ENCODE measurements at regions not wholly inside any gene's neighbourhood (a gene's known extent, or its start where the extent isn't known, plus 50 kb on each side); places are given as distances from the start of the nearest gene placed in this dataset.

GRCh38 chr12:124503305-124503704 lies 64.1 kb downstream of the NCOR2 start:
- no peak for DNase-seq

DNA sequence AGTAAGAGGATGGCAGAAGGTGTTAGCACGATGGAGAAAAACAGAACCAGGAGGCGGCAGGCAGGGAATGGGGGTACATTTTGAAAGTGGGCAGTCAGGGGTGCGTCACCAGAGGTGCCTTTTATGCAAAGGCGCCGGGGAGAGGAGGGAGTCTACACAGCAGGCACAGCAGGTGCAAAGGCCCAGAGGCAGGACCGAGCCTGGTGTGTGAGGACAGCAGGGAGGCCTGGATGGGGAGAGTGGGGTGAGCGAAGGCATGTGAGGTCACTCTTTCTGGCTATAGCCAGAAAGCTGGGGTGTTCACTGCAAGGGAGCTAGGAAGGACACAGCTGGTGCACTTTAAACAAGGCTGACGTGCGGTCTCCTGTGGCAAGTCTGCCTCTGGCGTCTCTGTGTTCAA lies 65.0 kb downstream of the NCOR2 start:
- no peak for DNase-seq

DNA sequence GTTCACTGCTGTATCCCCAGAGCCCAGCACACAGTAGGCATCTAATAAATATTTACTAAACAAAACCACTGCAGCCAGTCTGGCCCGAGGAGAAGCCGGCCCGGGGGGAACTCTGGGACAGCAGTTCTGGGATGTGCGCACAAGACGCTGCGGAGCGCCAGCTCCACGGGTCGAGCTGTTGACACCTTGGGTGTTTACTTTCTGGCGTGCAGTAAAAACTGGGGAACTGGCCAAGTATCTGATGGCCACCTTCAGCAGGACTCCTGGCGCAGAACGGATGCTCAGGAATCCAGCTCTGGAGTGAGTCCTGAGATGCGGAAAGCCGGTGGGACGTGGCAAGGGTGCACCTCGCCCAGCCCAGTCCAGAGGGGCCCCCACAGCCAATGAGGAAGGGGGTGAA lies 65.6 kb downstream of the NCOR2 start:
- no peak for DNase-seq

DNA sequence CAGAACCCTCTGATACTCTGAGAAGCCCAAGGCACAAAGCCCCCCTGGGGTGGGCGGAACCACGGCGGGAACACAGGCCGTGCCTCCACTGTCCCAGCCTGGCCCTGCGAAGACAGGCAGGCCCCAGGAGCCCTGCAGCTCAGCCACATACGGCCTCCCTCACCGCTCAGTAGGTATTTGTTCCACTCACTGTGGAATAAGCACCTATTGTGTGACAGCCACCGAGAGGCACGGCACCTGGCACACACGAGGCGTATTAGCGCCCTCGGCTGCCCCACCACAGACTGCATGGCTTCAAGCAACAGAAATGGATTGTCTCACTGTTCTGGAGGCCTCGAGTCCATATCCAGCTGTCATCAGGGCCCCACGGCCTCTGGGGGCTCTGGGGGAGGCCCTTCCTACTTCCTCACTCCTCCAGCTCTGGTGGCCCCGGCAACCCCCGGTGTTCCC lies 66.3 kb downstream of the NCOR2 start:
- DNase-seq, result no peak

- no peak for DNase-seq
Observed at GRCh38 chr12:124499898-124500244, 67.5 kb downstream of the NCOR2 start.

DNA sequence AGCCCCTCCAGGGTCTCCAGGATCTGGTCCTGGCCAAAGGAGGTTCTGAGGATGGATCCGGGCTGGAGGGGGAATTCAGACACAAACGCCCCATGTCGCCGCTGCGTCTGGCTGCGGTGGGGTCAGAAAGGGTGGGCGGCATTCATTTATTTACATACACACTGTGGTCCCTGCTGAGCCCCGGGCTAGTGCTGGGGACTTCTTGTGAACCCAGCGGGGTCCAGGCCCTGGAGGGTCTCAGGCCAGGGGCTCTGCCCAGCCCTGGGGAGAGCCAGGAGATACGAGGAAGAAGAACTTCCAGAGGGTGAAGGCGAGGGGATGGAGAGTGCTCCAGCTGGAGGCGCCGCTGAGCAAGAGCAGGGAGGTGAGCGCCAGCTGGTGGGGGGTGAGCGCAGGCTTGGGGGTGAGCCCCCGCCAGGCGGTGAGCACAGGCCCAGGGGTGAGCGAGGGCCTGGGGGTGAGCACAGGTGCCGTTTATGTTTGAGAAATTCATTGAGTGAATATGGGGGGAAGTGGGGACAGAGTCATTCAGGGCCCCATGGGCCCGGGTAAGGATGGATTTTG lies 68.1 kb downstream of the NCOR2 start:
- no peak for DNase-seq

DNA sequence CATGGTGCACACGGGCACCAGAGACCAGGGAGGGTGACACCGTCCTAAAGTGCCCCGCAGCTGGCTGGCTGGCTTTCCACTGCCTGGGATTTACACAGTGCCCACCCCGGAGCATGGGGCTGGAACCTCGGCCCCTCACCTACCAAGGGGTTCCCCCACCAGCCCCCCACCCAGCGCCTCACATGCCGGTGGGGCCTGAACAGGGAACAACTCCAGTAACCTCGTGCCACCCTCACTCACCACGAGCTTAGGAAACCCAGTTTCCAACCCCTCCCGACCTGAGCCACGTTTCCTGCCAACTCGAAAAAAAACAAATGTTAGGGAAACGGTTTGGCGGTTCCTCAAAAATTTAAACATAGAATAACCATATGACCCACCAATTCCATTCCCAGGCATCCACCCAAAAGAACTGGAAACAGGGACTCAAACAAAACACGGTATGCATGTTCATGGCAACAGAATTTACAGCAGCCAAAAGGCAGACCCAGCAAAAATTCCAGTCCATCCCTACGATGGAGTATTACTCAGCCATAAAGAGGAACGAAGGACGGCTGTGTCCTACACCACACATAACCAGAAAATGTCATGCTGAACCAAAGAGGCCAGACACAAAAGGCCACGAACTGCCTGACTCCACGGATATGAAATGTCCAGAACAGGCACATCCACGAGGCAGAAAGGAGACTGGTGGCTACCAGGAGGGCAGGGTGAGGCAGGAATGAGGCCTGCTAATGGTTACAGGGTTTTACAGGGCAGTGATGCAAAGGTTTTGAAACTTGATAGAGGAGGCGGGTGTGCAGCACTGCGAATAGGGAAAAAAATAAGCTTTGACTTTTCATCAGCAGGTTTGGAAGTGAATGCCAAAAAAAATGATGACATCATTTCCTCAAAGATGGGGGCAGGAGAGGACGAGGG lies 68.9 kb downstream of the NCOR2 start:
- DNase-seq, result no peak

DNA sequence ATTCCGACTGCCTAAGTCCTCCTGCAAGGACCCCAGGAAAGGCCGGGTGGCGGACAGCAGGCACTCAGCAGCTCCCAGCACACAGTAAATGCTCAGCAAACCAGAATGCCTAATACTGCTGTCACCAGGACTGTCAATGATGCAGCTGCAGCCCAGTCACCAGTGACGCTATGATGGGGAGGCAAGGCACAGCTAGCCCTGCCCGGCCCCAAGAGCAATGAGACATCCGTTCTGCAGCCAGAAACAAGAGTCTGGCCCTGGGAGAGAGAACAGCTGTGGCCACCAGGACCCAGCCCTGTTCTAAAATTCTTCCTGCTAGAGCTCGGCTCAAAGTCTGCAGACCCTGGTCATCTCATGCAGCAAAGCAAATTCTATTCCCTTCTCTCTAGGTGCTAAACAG lies 69.8 kb downstream of the NCOR2 start:
- DNase-seq, result no peak

- no peak for DNase-seq
Observed at GRCh38 chr12:124497039-124497438, 70.4 kb downstream of the NCOR2 start.

- no peak for DNase-seq
Observed at GRCh38 chr12:124496584-124496983, 70.8 kb downstream of the NCOR2 start.

- no peak for DNase-seq
Observed at GRCh38 chr12:124495194-124495983, 72.0 kb downstream of the NCOR2 start.

GRCh38 chr12:124494751-124495129 lies 72.7 kb downstream of the NCOR2 start:
- DNase-seq, result no peak

DNA sequence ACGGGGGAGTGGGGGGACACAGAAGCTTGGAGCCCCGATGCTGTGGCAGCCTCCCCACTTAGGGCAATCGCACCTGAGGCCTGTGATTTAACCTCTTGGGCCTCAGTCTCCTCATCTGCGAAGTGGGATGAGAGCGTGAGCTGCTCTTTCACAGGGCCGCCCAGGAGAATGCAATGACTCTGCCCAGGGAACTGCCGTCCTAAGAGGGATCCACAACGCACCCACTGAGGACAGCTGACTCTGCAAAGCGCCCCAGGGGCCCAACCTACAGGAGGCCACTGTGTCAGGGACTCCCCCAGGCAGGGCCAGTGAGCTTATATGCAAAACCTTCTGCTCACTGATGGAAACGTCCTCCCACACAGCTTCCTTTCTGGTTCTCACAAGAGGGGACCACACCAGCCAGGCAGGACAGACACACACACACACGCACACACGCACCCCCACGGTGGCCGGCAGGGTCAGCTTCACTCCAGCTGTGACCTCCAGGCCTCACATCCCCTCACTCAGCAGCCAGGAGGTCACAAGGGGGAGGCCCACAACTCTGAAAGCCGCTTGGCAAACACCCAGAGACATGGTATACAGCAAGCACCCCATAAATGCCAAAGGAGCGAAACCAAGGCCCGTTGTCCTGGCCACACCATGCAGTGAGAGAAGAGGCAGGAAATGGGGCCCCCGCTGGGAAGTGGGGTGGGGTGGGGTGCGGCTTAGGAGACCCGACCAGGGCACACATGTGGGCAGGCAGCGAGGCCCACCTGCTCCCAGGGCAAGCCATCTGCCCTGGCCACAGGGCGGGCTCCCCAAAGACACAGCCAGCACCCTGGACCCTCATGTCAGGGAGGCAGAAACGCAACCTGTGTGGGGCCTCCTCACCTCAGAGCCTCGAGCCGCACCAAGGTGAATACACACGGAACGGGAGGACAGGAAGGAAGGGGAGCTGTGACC lies 73.3 kb downstream of the NCOR2 start:
- DNase-seq, result no peak

- no peak for DNase-seq
Observed at GRCh38 chr12:124492879-124493808, 74.3 kb downstream of the NCOR2 start.

DNA sequence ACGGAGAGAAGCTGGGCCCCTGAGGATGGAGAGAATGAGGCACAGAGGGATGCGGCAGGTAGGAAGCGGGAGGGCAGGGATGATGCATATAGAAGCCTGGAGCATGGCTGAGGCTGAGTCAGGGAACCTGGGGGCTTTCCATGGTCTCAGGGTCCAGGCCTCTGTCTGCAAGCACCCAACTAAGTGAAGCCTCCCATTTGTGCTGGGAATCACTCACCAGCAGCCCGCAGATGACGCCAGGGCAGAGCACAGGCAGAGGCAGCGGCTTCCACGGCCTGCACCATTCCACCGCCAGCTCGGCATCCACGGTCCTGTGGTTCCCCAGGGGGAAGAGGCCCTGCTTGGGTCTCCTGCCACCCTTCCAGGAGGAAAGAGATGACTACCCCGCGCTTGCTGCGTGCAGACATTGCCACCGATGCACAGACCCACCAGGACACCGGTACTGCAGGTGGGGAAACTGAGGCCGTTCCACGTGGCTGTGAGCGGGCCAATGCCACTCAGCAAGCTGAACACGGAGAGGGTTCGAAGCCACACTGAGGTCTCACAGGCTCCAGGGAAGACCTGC lies 75.5 kb downstream of the NCOR2 start:
- DNase-seq, result no peak

DNA sequence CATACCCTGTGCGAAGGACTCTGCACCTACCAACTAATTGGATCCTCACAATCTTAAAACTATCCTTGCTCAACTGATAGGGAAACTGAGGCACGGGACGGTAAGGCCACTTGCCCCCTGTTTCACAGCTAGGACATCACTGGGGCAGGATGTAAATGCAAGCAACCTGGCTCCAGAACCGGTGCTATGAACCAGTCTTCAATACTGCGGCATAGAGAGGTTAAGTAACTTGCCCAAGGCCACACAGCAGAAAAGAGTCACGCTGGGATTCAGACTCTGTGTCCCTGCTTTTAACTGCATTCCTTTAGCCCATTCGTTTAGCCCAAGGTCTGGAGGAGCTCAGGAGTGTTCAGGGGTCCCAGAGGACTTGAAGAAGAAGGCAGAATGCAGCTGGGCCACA lies 76.1 kb downstream of the NCOR2 start:
- no peak for DNase-seq

- no peak for DNase-seq
Observed at GRCh38 chr12:124490584-124491305, 76.7 kb downstream of the NCOR2 start.

DNA sequence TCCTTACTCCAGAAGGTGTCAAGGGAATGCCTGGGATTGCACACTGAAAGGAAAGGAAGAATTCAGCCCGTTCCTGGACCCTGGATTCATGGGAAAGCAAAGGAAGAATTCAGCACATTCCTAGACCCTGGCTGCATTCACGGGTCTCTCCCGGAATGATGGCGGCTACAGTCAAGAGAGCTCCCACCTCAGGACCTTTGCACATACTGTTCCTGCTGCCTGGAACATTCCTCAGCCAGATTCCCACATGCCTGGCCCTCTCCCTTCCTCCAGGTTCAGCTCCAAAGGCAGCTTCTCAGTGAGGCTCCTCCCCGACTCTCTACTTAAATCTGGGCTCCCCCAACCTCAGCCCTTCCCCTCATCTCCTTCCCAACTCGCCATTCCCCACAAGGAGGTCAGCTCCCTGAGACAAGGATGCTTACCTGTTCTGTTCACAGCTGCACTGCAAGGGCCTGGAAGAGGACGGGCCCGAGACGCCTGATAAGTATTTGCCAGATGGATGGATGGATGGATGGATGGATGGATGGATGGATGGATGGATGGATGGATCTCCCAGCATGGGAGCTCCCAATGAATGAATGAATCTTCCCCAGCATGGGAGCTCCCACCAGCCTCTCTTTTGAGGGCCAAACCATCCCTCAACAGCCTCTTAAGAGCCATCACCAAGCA lies 77.4 kb downstream of the NCOR2 start:
- DNase-seq, result no peak

- DNase-seq, result no peak
Observed at GRCh38 chr12:124489220-124489619, 78.2 kb downstream of the NCOR2 start.

DNA sequence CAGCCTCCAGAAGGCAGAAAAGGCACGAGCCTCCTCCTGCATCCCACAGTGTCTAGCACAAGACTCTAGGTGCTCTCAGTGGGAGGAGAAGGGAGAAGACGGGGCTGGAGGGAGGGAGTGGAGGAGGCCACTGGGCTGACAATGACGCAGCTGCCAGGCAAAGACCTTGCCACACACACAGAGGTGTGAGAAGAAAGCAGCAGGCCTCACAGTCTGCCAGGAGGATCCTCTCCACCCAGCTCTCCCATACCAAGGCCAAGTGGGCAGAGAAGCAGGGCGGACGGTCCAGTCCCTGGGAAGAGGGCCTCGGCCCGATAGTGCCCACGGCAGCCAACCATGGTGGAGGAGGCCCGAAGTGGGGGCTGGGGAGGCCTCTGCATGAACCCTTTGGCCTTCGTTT lies 78.9 kb downstream of the NCOR2 start:
- DNase-seq, result no peak
